ENCODE measurements at regions not wholly inside any gene's neighbourhood (a gene's known extent, or its start where the extent isn't known, plus 50 kb on each side); places are given as distances from the start of the nearest gene placed in this dataset.

- TF ChIP-seq, protein P1, sequence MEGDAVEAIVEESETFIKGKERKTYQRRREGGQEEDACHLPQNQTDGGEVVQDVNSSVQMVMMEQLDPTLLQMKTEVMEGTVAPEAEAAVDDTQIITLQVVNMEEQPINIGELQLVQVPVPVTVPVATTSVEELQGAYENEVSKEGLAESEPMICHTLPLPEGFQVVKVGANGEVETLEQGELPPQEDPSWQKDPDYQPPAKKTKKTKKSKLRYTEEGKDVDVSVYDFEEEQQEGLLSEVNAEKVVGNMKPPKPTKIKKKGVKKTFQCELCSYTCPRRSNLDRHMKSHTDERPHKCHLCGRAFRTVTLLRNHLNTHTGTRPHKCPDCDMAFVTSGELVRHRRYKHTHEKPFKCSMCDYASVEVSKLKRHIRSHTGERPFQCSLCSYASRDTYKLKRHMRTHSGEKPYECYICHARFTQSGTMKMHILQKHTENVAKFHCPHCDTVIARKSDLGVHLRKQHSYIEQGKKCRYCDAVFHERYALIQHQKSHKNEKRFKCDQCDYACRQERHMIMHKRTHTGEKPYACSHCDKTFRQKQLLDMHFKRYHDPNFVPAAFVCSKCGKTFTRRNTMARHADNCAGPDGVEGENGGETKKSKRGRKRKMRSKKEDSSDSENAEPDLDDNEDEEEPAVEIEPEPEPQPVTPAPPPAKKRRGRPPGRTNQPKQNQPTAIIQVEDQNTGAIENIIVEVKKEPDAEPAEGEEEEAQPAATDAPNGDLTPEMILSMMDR (optimal IDR thresholded peaks at IDR 0.05 in 1 of 3, IDR thresholded peaks at IDR 0.05 in 1 of 3, conservative IDR thresholded peaks at IDR 0.05 in 1 of 3; ENCODE audit: extremely low read depth in 1 of 3, insufficient read depth in 2 of 3, low read length in 3 of 3), result no peak
- TF ChIP-seq EZH2 (IDR thresholded peaks at IDR 0.05; ENCODE audit: low read length), result no peak
Measured at GRCh38 chr7:119037941-119038340, 813.4 kb downstream of the ANKRD7 start.

Measured in keratinocyte (primary cell).